K562 (cell line): ENCODE measurements at regions not wholly inside any gene's neighbourhood (a gene's known extent, or its start where the extent isn't known, plus 50 kb on each side); places are given as distances from the start of the nearest gene placed in this dataset.
A peak's percentile ranks its signal among the peaks of the same experiment; 100 is the strongest.

Source experiments
- ATAC-seq: fragments of 200-7000 bp; cut with Tn5 transposase; 3 replicates; pipeline ENCODE4 v1.9.1; 2020; ENCODE audit warnings: moderate library complexity
- BruUV-seq: library from RNA; stranded (reverse); fragments of 400-500 nt; replicated peaks from 2 replicates; lab custom pipeline; 2021; lab: Mats Ljungman, UMichigan
- CTCF ChIA-PET: fragments of 300-600 bp; formaldehyde crosslinking; extraction: SDS; loops from one replicate; lab custom pipeline; 2021; ENCODE audit warnings: low intra/inter-chr PET ratio; lab: Yijun Ruan, JAX
- POLR2A ChIA-PET: fragments of 300-600, 350-650 bp; sonication (Branson Sonifier 250); formaldehyde crosslinking; extraction: SDS; loops from one replicate; lab custom pipeline; 2021; ENCODE audit warnings: antibody characterized with exemption, inconsistent platforms; lab: Yijun Ruan, JAX
- DNase-seq, 4 experiments: peaks; one replicate each; pipeline versions ENCODE4 v3.0.0 to v3.0.0-alpha.2; 2011 to 2018; ENCODE audit warnings: low spot score in 3 of 4, mixed read lengths in 3 of 4; ENCODE audit errors: extremely low read depth in 1 of 4
- FAIRE-seq: peaks from 2 replicates; lab custom pipeline; 2011; peaks lifted over from hg19 to GRCh38; lab: Jason Lieb, UNC
- H2AFZ ChIP-seq: 2 replicates; pipeline ENCODE4 v1.6.0; 2011; ENCODE audit warnings: low read depth, low read length, control low read depth, inconsistent platforms
- H3K27ac ChIP-seq: fragments of 200-600 bp; 3 replicates; pipeline ENCODE4 v1.8.0; 2011; ENCODE audit warnings: low read depth, mild to moderate bottlenecking, control low read depth, inconsistent platforms, low read length, moderate library complexity, mixed read lengths; ENCODE audit errors: extremely low read depth
- H3K27me3 ChIP-seq, 2 experiments: fragments of 300-600 bp in 1 of 2; 2 replicates in 1 of 2; 3 replicates in 1 of 2; pipeline versions ENCODE4 v1.6.0 to v1.8.0; 2011; ENCODE audit warnings: inconsistent platforms in 2 of 2, low read length in 2 of 2, mild to moderate bottlenecking in 1 of 2, mixed read lengths in 1 of 2, moderate library complexity in 1 of 2; ENCODE audit not compliant: control insufficient read depth in 2 of 2, insufficient read depth in 2 of 2
- H3K36me3 ChIP-seq: fragments of 300-600 bp; 3 replicates; pipeline ENCODE4 v1.8.0; 2011; ENCODE audit warnings: mild to moderate bottlenecking, low read length, inconsistent platforms; ENCODE audit not compliant: control insufficient read depth, insufficient read depth
- H3K4me1 ChIP-seq, 2 experiments: fragments of 200-600 bp in 1 of 2; replicated peaks in 1 of 2; 2 replicates in 1 of 2; 3 replicates in 1 of 2; pipeline versions ENCODE4 v1.5.1 to v1.8.0; 2011; ENCODE audit warnings: inconsistent platforms in 2 of 2, low read length in 2 of 2, mild to moderate bottlenecking in 1 of 2, mixed read lengths in 1 of 2, moderate library complexity in 1 of 2; ENCODE audit not compliant: control insufficient read depth in 2 of 2, insufficient read depth in 2 of 2
- H3K4me2 ChIP-seq: 2 replicates; pipeline ENCODE4 v1.6.1; 2011; ENCODE audit warnings: low read length, control low read depth, inconsistent platforms, mixed read lengths; ENCODE audit not compliant: insufficient read depth
- H3K4me3 ChIP-seq: fragments of 200-600 bp; sonication (generic), shearing (Covaris generic); 2 replicates; pipeline ENCODE4 v1.5.1; 2016; ENCODE audit warnings: control low read depth, inconsistent platforms
- H3K79me2 ChIP-seq: fragments of 200-600 bp; 3 replicates; pipeline ENCODE4 v1.8.0; 2011; ENCODE audit warnings: low read length, inconsistent platforms; ENCODE audit not compliant: control insufficient read depth, insufficient read depth
- H3K9ac ChIP-seq, 2 experiments: 2 replicates each; pipeline versions ENCODE4 v1.6.0 to v1.6.1; 2011; ENCODE audit warnings: low read depth in 2 of 2, low read length in 2 of 2, control low read depth in 1 of 2, inconsistent platforms in 1 of 2, mild to moderate bottlenecking in 1 of 2, mixed read lengths in 1 of 2; ENCODE audit not compliant: insufficient read depth in 1 of 2
- H3K9me1 ChIP-seq: one replicate; pipeline ENCODE4 v1.6.0; 2011; ENCODE audit warnings: inconsistent platforms, mild to moderate bottlenecking, low read length, moderate library complexity; ENCODE audit not compliant: control insufficient read depth, insufficient read depth
- H3K9me3 ChIP-seq: replicated peaks from 2 replicates; pipeline ENCODE4 v1.5.1; 2011; ENCODE audit warnings: low read depth, low read length, inconsistent platforms; ENCODE audit not compliant: control insufficient read depth, insufficient read depth
- H4K20me1 ChIP-seq: replicated peaks from 2 replicates; pipeline ENCODE4 v1.6.1; 2011; ENCODE audit warnings: low read length, inconsistent platforms, mixed read lengths; ENCODE audit not compliant: control insufficient read depth, insufficient read depth
- BMI1 ChIP-seq: fragments of 150-350 bp; IDR thresholded peaks from 2 replicates; pipeline ENCODE4 v1.6.1; 2014; ENCODE audit warnings: low read length
- CREBBP ChIP-seq: IDR thresholded peaks from one replicate; pipeline ENCODE4 v1.6.1; 2012; ENCODE audit warnings: low read depth, mild to moderate bottlenecking, control low read depth, inconsistent platforms, low read length
- KDM2B ChIP-seq: fragments of 250-450 bp; sonication (Bioruptor Pico); IDR thresholded peaks from 2 replicates; pipeline ENCODE4 v1.8.0; 2021; ENCODE audit warnings: mild to moderate bottlenecking, moderate library complexity
- MYBL2 ChIP-seq, 2 experiments: fragments of 450-650 bp in 1 of 2; sonication (generic) in 1 of 2; formaldehyde crosslinking in 1 of 2; IDR thresholded peaks; 2 replicates each; pipeline versions ENCODE4 v1.6.1 to v1.8.1; 2017 to 2022; ENCODE audit warnings: borderline replicate concordance in 1 of 2, inconsistent platforms in 1 of 2, low read depth in 1 of 2, mild to moderate bottlenecking in 1 of 2, missing genetic modification reagents in 1 of 2, moderate library complexity in 1 of 2
- NFE2 ChIP-seq: IDR thresholded peaks from 2 replicates; pipeline ENCODE4 v1.6.1; 2014; ENCODE audit warnings: antibody characterized with exemption, low read depth
- NR2C2 ChIP-seq, 2 experiments: fragments of 200-800 bp in 1 of 2; sonication (Bioruptor generic) in 1 of 2; sonication (generic) in 1 of 2; formaldehyde crosslinking in 1 of 2; IDR thresholded peaks; 2 replicates each; pipeline versions ENCODE4 v1.6.1 to v1.8.0; 2016 to 2022; ENCODE audit warnings: mild to moderate bottlenecking in 1 of 2, missing compliant biosample characterization in 1 of 2, missing genetic modification characterization in 1 of 2, missing genetic modification reagents in 1 of 2
- PCBP1 ChIP-seq: fragments of 200-400 bp; formaldehyde crosslinking; IDR thresholded peaks from 2 replicates; pipeline ENCODE4 v1.6.1; 2018; ENCODE audit warnings: mild to moderate bottlenecking, low read depth, low read length; ENCODE audit not compliant: poor library complexity, severe bottlenecking
- POU5F1 ChIP-seq: fragments of 150-350 bp; IDR thresholded peaks from 2 replicates; pipeline ENCODE4 v1.6.1; 2014; ENCODE audit warnings: borderline replicate concordance, low read length, low read depth, mild to moderate bottlenecking; ENCODE audit not compliant: partially characterized antibody
- SLC30A9 ChIP-seq: fragments of 250-450 bp; sonication (Bioruptor Pico); IDR thresholded peaks from 2 replicates; pipeline ENCODE4 v1.8.0; 2022; ENCODE audit warnings: mild to moderate bottlenecking, moderate library complexity
- USF1 ChIP-seq: sonication (generic); formaldehyde crosslinking; IDR thresholded peaks from 2 replicates; pipeline ENCODE4 v1.9.0; 2022; ENCODE audit warnings: mild to moderate bottlenecking, missing genetic modification reagents
- ZBED1 ChIP-seq: IDR thresholded peaks from 2 replicates; pipeline ENCODE4 v1.6.1; 2014
- ZBTB7A ChIP-seq: IDR thresholded peaks from 2 replicates; pipeline ENCODE4 v1.6.1; 2011; ENCODE audit warnings: low read depth, mild to moderate bottlenecking, low read length, moderate library complexity, borderline replicate concordance; ENCODE audit not compliant: control insufficient read depth
- ZKSCAN3 ChIP-seq: fragments of 250-450 bp; sonication (Bioruptor Pico); IDR thresholded peaks from 2 replicates; pipeline ENCODE4 v1.4.0; 2020
- ZNF124 ChIP-seq: sonication (generic); formaldehyde crosslinking; IDR thresholded peaks from 2 replicates; pipeline ENCODE4 v1.8.1; 2022; ENCODE audit warnings: missing genetic modification reagents
- ZNF24 ChIP-seq: fragments of 450-650 bp; IDR thresholded peaks from 2 replicates; pipeline ENCODE4 v1.6.1; 2016
- ZNF57 ChIP-seq: fragments of 450-650 bp; formaldehyde crosslinking; IDR thresholded peaks from 2 replicates; pipeline ENCODE4 v1.4.0; 2020; ENCODE audit warnings: mild to moderate bottlenecking, moderate library complexity
- ZNF639 ChIP-seq, 2 experiments: fragments of 200-800 bp in 1 of 2; sonication (Bioruptor generic) in 1 of 2; sonication (generic) in 1 of 2; formaldehyde crosslinking in 1 of 2; IDR thresholded peaks in 1 of 2; conservative IDR thresholded peaks in 1 of 2; 2 replicates each; pipeline versions ENCODE4 v1.5.0 to v1.6.1; 2016 to 2020; ENCODE audit warnings: missing compliant biosample characterization in 1 of 2, missing genetic modification characterization in 1 of 2, missing genetic modification reagents in 1 of 2
- ZNF644 ChIP-seq: fragments of 200-800 bp; sonication (Bioruptor generic); IDR thresholded peaks from 2 replicates; pipeline ENCODE4 v1.6.1; 2016; ENCODE audit warnings: low read depth, missing genetic modification characterization, missing compliant biosample characterization
- ZSCAN32 ChIP-seq: fragments of 450-650 bp; formaldehyde crosslinking; IDR thresholded peaks from 2 replicates; pipeline ENCODE4 v1.4.0; 2020; ENCODE audit warnings: mild to moderate bottlenecking, moderate library complexity
- WGBS: fragments of 100-300 bp; shearing (Covaris generic); methylation state at CpG from one replicate; pipeline ENCODE4 v1.1.6; 2016; ENCODE audit warnings: low coverage, mixed read lengths; ENCODE audit not compliant: insufficient coverage; ENCODE audit errors: missing lambda C conversion rate; 5-methylcytosine and 5-hydroxymethylcytosine counted together
- in situ Hi-C: fragments of 300-500 bp; cut with MboI; formaldehyde crosslinking; loops from 4 replicates; pipeline ENCODE4 v1.15.0; 2018; ENCODE audit warnings: inconsistent platforms, mixed read lengths
- intact Hi-C: fragments of 100-400 bp; cut with micrococcal nuclease; formaldehyde crosslinking; loops from 2 replicates; pipeline ENCODE4 v1.14.2; 2022
- TF ChIP-seq, protein P1 (sequence below): fragments of 250-450 bp; sonication (Bioruptor Pico); IDR thresholded peaks from 2 replicates; pipeline ENCODE4 v1.5.0; 2021

DNA sequence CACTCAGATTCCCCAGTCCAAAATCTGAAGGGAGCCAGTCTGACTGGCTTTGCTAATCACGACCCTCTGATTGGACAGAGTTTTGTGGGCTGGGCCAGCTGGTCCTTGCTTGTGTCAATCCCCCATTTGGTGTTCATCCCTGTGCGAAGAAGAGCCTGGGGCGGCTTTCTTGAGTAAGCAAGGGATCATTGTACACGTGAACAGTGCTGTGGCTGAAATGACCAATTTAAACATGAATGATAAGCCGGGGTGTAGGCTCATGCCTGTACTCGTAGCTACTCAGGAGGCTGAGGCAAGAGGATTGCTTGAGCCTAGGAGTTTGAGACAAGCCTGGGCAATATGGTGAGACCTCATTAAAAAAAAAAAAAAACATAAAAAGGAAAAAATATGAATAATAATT is 379.1 kb downstream of the RAPGEF2 start:
- POLR2A ChIA-PET: no interaction called here
- intact Hi-C loops (no loop called here), in situ Hi-C loops (no loop called here)
- Histone ChIP-seq H3K4me1 (no peaks in the 10 kb centered on the region; a peak in 1 of 5 replicates), H3K9me1 (no peaks in the 10 kb centered on the region), H3K4me3 (no peak overlapping the region), H3K79me2 (no peaks in the 10 kb centered on the region), H2AFZ (no peak overlapping the region), H4K20me1 (no peaks in the 10 kb centered on the region), H3K4me2 (no peak overlapping the region), H3K9ac (no peak overlapping the region), H3K36me3 (no peaks in the 10 kb centered on the region), H3K9me3 (no peaks in the 10 kb centered on the region), H3K27me3 (no peaks in the 10 kb centered on the region; a peak in 1 of 5 replicates), H3K27ac (no peak overlapping the region)
- no TSS peak for BruUV-seq
- no peak for ATAC-seq
- DNase-seq: peak in 1 of 4 experiments; percentile 10
- TF ChIP-seq PCBP1 (no peak), USF1 (no peak), ZNF24 (no peak), ZNF124 (CRISPR knock-in tag) (no peak), CREBBP (no peak), NR2C2 (CRISPR knock-in tag; IDR thresholded peaks at IDR 0.05) (no peak), NR2C2 (tag; IDR thresholded peaks at IDR 0.05) (no peak), KDM2B (CRISPR knock-in tag) (no peak), ZNF639 (CRISPR knock-in tag; conservative IDR thresholded peaks at IDR 0.05 in 1 of 2, IDR thresholded peaks at IDR 0.05 in 1 of 2) (no peak), ZSCAN32 (CRISPR knock-in tag) (no peak), POU5F1 (no peak), ZKSCAN3 (no peak), SLC30A9 (CRISPR knock-in tag) (no peak), MYBL2 (IDR thresholded peaks at IDR 0.05; ENCODE audit: low read depth) (no peak), MYBL2 (CRISPR knock-in tag; IDR thresholded peaks at IDR 0.05; ENCODE audit: borderline replicate concordance) (no peak), ZBED1 (no peak), NFE2 (no peak), ZNF644 (no peak), ZNF57 (CRISPR knock-in tag) (no peak), ZBTB7A (no peak), BMI1 (no peak)
- TF ChIP-seq, protein P1, sequence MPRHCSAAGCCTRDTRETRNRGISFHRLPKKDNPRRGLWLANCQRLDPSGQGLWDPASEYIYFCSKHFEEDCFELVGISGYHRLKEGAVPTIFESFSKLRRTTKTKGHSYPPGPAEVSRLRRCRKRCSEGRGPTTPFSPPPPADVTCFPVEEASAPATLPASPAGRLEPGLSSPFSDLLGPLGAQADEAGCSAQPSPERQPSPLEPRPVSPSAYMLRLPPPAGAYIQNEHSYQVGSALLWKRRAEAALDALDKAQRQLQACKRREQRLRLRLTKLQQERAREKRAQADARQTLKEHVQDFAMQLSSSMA (CRISPR knock-in tag): no peak
- 3% methylated on average over 6 of the region's 6 CpGs for WGBS
- CTCF ChIA-PET: no interaction called here
- no peak for FAIRE-seq
